Prostate gland (tissue), 2 donors: ENCODE measurements at regions not wholly inside any gene's neighbourhood (a gene's known extent, or its start where the extent isn't known, plus 50 kb on each side); places are given as distances from the start of the nearest gene placed in this dataset.

ENCODE experiments used
- CTCF ChIP-seq, 4 experiments: fragments of 200-600 bp in 2 of 4; fragments of 450-650 bp in 2 of 4; sonication (generic) in 2 of 4; IDR thresholded peaks; 1 replicate in 3 of 4; 2 replicates in 1 of 4; pipeline ENCODE4 v1.5.1; 2016 to 2019; ENCODE audit warnings: antibody characterized with exemption in 4 of 4, mild to moderate bottlenecking in 2 of 4, moderate library complexity in 2 of 4
- POLR2A ChIP-seq: fragments of 450-650 bp; IDR thresholded peaks from one replicate; pipeline ENCODE4 v1.6.1; 2016; ENCODE audit warnings: antibody characterized with exemption, mild to moderate bottlenecking
- POLR2AphosphoS5 ChIP-seq: sonication (generic); formaldehyde crosslinking; IDR thresholded peaks from one replicate; pipeline ENCODE4 v1.6.1; 2017; ENCODE audit warnings: antibody characterized with exemption

GRCh38 chr21:28256420-28256831, 736.3 kb downstream of the LTN1 start:
- TF ChIP-seq POLR2AphosphoS5 = no peak
- no peak for TF ChIP-seq CTCF (IDR thresholded peaks at IDR 0.05)
- TF ChIP-seq POLR2A = no peak
